ENCODE measurements at regions not wholly inside any gene's neighbourhood (a gene's known extent, or its start where the extent isn't known, plus 50 kb on each side); places are given as distances from the start of the nearest gene placed in this dataset.

GRCh38 chr20:60209048-60209447 is 250.8 kb downstream of the CDH26 start:
- no peaks in the 10 kb centered on the region for H3K79me2 ChIP-seq (ENCODE audit: low read length)
- no peaks in the 10 kb centered on the region for H3K36me3 ChIP-seq (ENCODE audit: insufficient read depth, low read length)
- H3K27me3 ChIP-seq (ENCODE audit: low read length) = no peaks in the 10 kb centered on the region
- DNase-seq = no peak
- no peak overlapping the region for H2AFZ ChIP-seq (ENCODE audit: low read length)
- no peak overlapping the region for H3K27ac ChIP-seq (ENCODE audit: low read length)
- no peak overlapping the region for H3K9ac ChIP-seq (ENCODE audit: low read length)
- H3K9me3 ChIP-seq (ENCODE audit: low read length) = no peaks in the 10 kb centered on the region
- no peak overlapping the region for H3K4me2 ChIP-seq (ENCODE audit: low read depth, low read length, poor library complexity, severe bottlenecking)
- no peaks in the 10 kb centered on the region for H4K20me1 ChIP-seq (ENCODE audit: insufficient read depth, low read depth, low read length)
- no peaks in the 10 kb centered on the region for H3K4me1 ChIP-seq (ENCODE audit: low read length)
- no peaks in the 10 kb centered on the region for H3K9me2 ChIP-seq (replicated peaks; ENCODE audit: insufficient read depth, low read length)
- H3K4me3 ChIP-seq (ENCODE audit: low read length) = no peak overlapping the region

DNA sequence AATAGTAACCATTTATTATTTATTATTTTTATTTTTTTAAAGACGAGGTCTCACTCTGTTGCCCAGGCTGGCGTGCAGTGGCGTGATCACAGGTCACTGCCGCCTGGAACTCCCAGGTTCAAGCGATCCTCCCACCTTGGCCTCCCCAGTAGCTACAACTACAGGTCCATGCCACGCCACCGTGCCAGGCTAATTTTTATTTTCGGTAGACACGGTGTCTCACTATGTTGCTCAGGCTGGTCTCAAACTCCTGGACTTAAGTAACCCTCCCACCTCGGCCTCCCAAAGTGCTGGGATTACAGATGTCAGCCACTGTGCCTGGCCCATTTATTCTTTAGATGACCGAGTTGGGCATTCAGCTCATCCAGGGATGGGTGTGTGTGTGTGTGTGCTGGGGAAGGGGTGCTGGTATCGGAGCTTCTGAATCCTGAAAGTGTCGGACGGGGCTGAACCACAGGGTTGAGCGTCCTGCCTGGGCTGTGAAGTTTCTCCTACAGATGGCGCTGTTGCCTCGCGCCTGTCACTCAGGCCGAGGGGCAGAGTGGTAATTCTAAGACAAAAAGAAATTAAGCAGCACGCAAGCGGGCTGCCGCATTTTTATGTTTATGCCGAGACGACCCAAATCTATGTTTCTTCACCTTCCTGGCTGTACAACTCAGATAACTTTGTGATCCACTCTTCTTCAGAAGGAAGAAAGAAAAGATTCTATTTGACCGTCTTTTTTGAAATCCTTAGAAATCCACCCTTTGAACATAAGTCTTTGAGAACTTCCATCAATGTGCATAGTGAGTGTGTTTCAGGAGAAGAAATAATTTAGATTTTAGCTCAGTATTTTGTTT is 252.8 kb downstream of the CDH26 start:
- Histone ChIP-seq H4K20me1 (ENCODE audit: insufficient read depth, low read depth, low read length) (no peaks in the 10 kb centered on the region), H3K4me1 (ENCODE audit: low read length) (no peaks in the 10 kb centered on the region), H3K79me2 (ENCODE audit: low read length) (no peaks in the 10 kb centered on the region), H3K4me2 (ENCODE audit: low read depth, low read length, poor library complexity, severe bottlenecking) (no peak overlapping the region), H3K27ac (ENCODE audit: low read length) (no peak overlapping the region), H3K36me3 (ENCODE audit: insufficient read depth, low read length) (no peaks in the 10 kb centered on the region), H3K9ac (ENCODE audit: low read length) (no peak overlapping the region), H2AFZ (ENCODE audit: low read length) (no peak overlapping the region), H3K4me3 (ENCODE audit: low read length) (no peak overlapping the region), H3K9me2 (replicated peaks; ENCODE audit: insufficient read depth, low read length) (no peaks in the 10 kb centered on the region), H3K27me3 (ENCODE audit: low read length) (no peaks in the 10 kb centered on the region), H3K9me3 (ENCODE audit: low read length) (no peaks in the 10 kb centered on the region)
- peak; percentile 84 for DNase-seq

- Histone ChIP-seq H3K27me3 (ENCODE audit: low read length) (no peaks in the 10 kb centered on the region), H3K9me2 (replicated peaks; ENCODE audit: insufficient read depth, low read length) (no peaks in the 10 kb centered on the region), H2AFZ (ENCODE audit: low read length) (no peak overlapping the region), H3K27ac (ENCODE audit: low read length) (no peak overlapping the region), H3K9ac (ENCODE audit: low read length) (no peak overlapping the region), H4K20me1 (ENCODE audit: insufficient read depth, low read depth, low read length) (no peaks in the 10 kb centered on the region), H3K9me3 (ENCODE audit: low read length) (no peaks in the 10 kb centered on the region), H3K79me2 (ENCODE audit: low read length) (no peaks in the 10 kb centered on the region), H3K36me3 (ENCODE audit: insufficient read depth, low read length) (no peaks in the 10 kb centered on the region), H3K4me1 (ENCODE audit: low read length) (no peaks in the 10 kb centered on the region), H3K4me2 (ENCODE audit: low read depth, low read length, poor library complexity, severe bottlenecking) (no peak overlapping the region), H3K4me3 (ENCODE audit: low read length) (no peak overlapping the region)
- no peak for DNase-seq
These were observed 253.6 kb downstream of the CDH26 start for GRCh38 chr20:60211618-60212463.

- no peaks in the 10 kb centered on the region for H3K79me2 ChIP-seq (ENCODE audit: low read length)
- no peak overlapping the region for H3K4me3 ChIP-seq (ENCODE audit: low read length)
- DNase-seq = no peak
These were observed 254.5 kb downstream of the CDH26 start for GRCh38 chr20:60212695-60213094.

DNA sequence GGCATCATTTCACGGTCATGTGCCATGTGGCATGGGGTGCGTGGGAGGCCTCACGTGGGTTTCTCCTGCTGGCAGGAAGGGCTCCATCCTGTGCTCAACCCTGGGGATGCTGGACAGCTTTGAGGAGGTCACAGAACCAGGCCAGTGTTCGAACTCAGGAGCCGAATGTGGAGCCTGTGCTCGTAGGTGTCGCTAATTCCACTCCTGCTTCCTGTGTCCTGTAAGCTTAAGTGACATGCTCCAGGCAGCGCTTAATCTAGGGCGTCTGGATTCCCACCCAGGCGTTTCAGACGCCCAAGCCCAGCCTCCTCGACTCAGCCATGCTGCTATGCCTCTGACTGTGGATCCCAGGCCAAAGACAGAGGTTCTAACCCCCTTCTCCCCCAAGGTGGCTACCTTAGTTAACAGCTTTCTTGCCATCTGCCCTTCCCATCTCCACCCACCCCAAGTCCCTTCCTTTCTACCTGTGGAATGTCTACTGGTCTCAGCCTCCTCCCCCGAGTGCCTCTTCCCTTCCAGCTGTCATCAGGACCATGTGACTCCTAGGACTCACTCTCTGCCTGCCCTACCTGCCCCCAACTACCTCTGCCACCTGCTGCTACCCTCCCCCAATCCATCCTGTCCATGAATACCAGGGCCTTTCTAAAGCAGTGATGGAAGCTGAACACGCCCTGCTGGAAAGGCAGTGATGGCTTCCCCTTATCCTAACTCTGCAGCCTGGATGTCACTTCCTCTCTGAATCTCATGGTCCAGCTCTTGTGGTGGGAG is 255.1 kb downstream of the CDH26 start:
- no peak for DNase-seq
- no peaks in the 10 kb centered on the region for H3K9me2 ChIP-seq (replicated peaks; ENCODE audit: insufficient read depth, low read length)
- H2AFZ ChIP-seq (ENCODE audit: low read length) = no peak overlapping the region
- no peaks in the 10 kb centered on the region for H3K4me1 ChIP-seq (ENCODE audit: low read length)
- H3K27me3 ChIP-seq (ENCODE audit: low read length) = no peaks in the 10 kb centered on the region
- no peak overlapping the region for H3K27ac ChIP-seq (ENCODE audit: low read length)
- no peak overlapping the region for H3K4me2 ChIP-seq (ENCODE audit: low read depth, low read length, poor library complexity, severe bottlenecking)
- no peaks in the 10 kb centered on the region for H3K9me3 ChIP-seq (ENCODE audit: low read length)
- H4K20me1 ChIP-seq (ENCODE audit: insufficient read depth, low read depth, low read length) = no peaks in the 10 kb centered on the region
- H3K9ac ChIP-seq (ENCODE audit: low read length) = no peak overlapping the region
- H3K4me3 ChIP-seq (ENCODE audit: low read length) = no peak overlapping the region
- no peaks in the 10 kb centered on the region for H3K36me3 ChIP-seq (ENCODE audit: insufficient read depth, low read length)
- H3K79me2 ChIP-seq (ENCODE audit: low read length) = no peaks in the 10 kb centered on the region

More at GRCh38 chr20:60212695-60213094, 254.5 kb downstream of the CDH26 start:
- no peaks in the 10 kb centered on the region for H4K20me1 ChIP-seq (ENCODE audit: insufficient read depth, low read depth, low read length)
- H3K27me3 ChIP-seq (ENCODE audit: low read length) = no peaks in the 10 kb centered on the region
- no peaks in the 10 kb centered on the region for H3K9me3 ChIP-seq (ENCODE audit: low read length)
- no peaks in the 10 kb centered on the region for H3K36me3 ChIP-seq (ENCODE audit: insufficient read depth, low read length)
- H3K9ac ChIP-seq (ENCODE audit: low read length) = no peak overlapping the region
- H3K27ac ChIP-seq (ENCODE audit: low read length) = no peak overlapping the region
- no peaks in the 10 kb centered on the region for H3K4me1 ChIP-seq (ENCODE audit: low read length)
- H3K4me2 ChIP-seq (ENCODE audit: low read depth, low read length, poor library complexity, severe bottlenecking) = no peak overlapping the region
- H2AFZ ChIP-seq (ENCODE audit: low read length) = no peak overlapping the region
- H3K9me2 ChIP-seq (replicated peaks; ENCODE audit: insufficient read depth, low read length) = no peaks in the 10 kb centered on the region

- Histone ChIP-seq H3K4me1 (ENCODE audit: low read length) (no peaks in the 10 kb centered on the region), H3K27ac (ENCODE audit: low read length) (no peak overlapping the region), H3K9ac (ENCODE audit: low read length) (no peak overlapping the region), H3K27me3 (ENCODE audit: low read length) (no peaks in the 10 kb centered on the region), H3K9me3 (ENCODE audit: low read length) (no peaks in the 10 kb centered on the region), H4K20me1 (ENCODE audit: insufficient read depth, low read depth, low read length) (no peaks in the 10 kb centered on the region), H3K9me2 (replicated peaks; ENCODE audit: insufficient read depth, low read length) (no peaks in the 10 kb centered on the region), H2AFZ (ENCODE audit: low read length) (no peak overlapping the region), H3K36me3 (ENCODE audit: insufficient read depth, low read length) (no peaks in the 10 kb centered on the region), H3K79me2 (ENCODE audit: low read length) (no peaks in the 10 kb centered on the region), H3K4me2 (ENCODE audit: low read depth, low read length, poor library complexity, severe bottlenecking) (no peak overlapping the region), H3K4me3 (ENCODE audit: low read length) (no peak overlapping the region)
- DNase-seq = no peak
These were observed 256.9 kb downstream of the CDH26 start for GRCh38 chr20:60214901-60215815.

DNA sequence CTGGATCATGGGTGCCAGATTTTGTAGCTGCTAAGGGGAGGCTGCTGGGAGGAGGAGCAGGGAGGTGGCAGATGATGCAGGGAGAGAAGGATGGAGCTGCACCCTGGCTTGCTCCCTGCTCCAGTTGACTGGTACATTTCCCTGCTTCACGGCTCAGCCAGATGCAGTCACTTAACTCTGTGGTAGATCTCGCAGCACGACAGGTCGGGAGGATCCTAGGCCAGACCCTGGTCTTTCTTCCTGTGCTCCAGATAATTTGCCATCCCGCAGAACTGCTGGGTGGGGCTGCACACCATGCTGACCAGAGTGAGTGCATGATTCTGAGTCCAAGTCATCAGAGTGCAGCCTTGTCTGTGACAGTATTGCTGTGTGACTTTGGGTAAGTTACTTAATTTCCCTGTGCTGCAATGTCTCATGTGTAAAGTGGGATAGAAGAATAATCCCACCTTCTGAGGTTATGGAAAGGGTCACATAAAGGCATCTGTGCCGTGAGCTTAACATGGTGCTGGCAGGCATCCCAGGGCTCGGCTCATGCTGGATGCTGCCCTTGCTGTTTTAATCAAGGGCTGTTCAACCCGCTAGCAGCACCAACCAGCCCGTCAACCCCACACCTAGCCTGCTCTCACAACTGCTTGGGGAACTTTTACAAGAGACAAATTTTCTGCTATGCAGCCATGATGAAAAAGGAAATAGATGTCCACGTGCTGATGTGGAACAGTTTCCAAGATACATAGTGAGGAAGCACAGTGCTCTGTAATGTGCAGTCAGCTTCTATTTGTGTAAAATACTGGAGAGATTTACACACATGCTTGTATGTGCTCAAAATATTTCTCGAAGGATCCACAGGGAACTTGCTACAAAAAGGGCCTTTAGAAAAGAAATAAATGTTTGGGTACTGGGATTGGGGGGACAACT is 257.9 kb downstream of the CDH26 start:
- H3K9me3 ChIP-seq (ENCODE audit: low read length) = no peaks in the 10 kb centered on the region
- no peak overlapping the region for H3K4me2 ChIP-seq (ENCODE audit: low read depth, low read length, poor library complexity, severe bottlenecking)
- no peak overlapping the region for H3K4me3 ChIP-seq (ENCODE audit: low read length)
- H3K27me3 ChIP-seq (ENCODE audit: low read length) = no peaks in the 10 kb centered on the region
- no peak overlapping the region for H2AFZ ChIP-seq (ENCODE audit: low read length)
- no peaks in the 10 kb centered on the region for H3K4me1 ChIP-seq (ENCODE audit: low read length)
- no peak for DNase-seq
- no peak overlapping the region for H3K9ac ChIP-seq (ENCODE audit: low read length)
- no peaks in the 10 kb centered on the region for H3K9me2 ChIP-seq (replicated peaks; ENCODE audit: insufficient read depth, low read length)
- H4K20me1 ChIP-seq (ENCODE audit: insufficient read depth, low read depth, low read length) = no peaks in the 10 kb centered on the region
- no peaks in the 10 kb centered on the region for H3K79me2 ChIP-seq (ENCODE audit: low read length)
- H3K36me3 ChIP-seq (ENCODE audit: insufficient read depth, low read length) = no peaks in the 10 kb centered on the region
- H3K27ac ChIP-seq (ENCODE audit: low read length) = no peak overlapping the region
